GM10266 (cell line): ENCODE measurements at regions not wholly inside any gene's neighbourhood (a gene's known extent, or its start where the extent isn't known, plus 50 kb on each side); places are given as distances from the start of the nearest gene placed in this dataset.
A peak's percentile ranks its signal among the peaks of the same experiment; 100 is the strongest.
"Not testable (repeated sequence)": the region's sequence is repeated elsewhere in the genome, so short reads cannot be mapped to it uniquely, and the experiment has no call there.

Source experiments
- DNase-seq: peaks from one replicate; pipeline ENCODE4 v3.0.0; 2012; ENCODE audit errors: extremely low spot score
- CTCF ChIP-seq: IDR thresholded peaks from 2 replicates; pipeline ENCODE4 v1.5.1; 2012; ENCODE audit warnings: mild to moderate bottlenecking, low read depth; ENCODE audit not compliant: control insufficient read depth, insufficient read depth; ENCODE audit errors: missing control alignments

- no peak for DNase-seq
- TF ChIP-seq CTCF = no peak
Observed at GRCh38 chr7:27032839-27033238, 63.0 kb downstream of the HOXA1 start.

GRCh38 chr7:27031289-27032172 lies 64.3 kb downstream of the HOXA1 start:
- DNase-seq = peak; percentile 51
- TF ChIP-seq CTCF = no peak

- no peak for DNase-seq
- no peak for TF ChIP-seq CTCF
Observed at GRCh38 chr7:27030393-27031050, 65.3 kb downstream of the HOXA1 start.

GRCh38 chr7:27025270-27025669 lies 70.5 kb downstream of the HOXA1 start:
- no peak for TF ChIP-seq CTCF
- DNase-seq = no peak

- no peak for DNase-seq
- no peak for TF ChIP-seq CTCF
Observed at GRCh38 chr7:27010068-27010467, 85.7 kb downstream of the HOXA1 start.

- TF ChIP-seq CTCF = no peak
- no peak for DNase-seq
Observed at GRCh38 chr7:27000496-27000895, 95.3 kb downstream of the HOXA1 start.

- DNase-seq = not testable (repeated sequence)
Observed at GRCh38 chr7:26998284-26998683, 97.5 kb downstream of the HOXA1 start.
